Inflammatory macrophage (primary cell): ENCODE measurements at regions not wholly inside any gene's neighbourhood (a gene's known extent, or its start where the extent isn't known, plus 50 kb on each side); places are given as distances from the start of the nearest gene placed in this dataset.
"Not testable (repeated sequence)": the region's sequence is repeated elsewhere in the genome, so short reads cannot be mapped to it uniquely, and the experiment has no call there.

Source experiments
- DNase-seq, 2 donors: peaks; one replicate each; pipeline ENCODE4 v3.0.0-alpha.2; 2020 to 2022

- DNase-seq = no peak
These were observed 461.1 kb upstream of the NUDT12 start for GRCh38 chr5:104023739-104024138.

GRCh38 chr5:104019956-104020355, 457.4 kb upstream of the NUDT12 start:
- no peak for DNase-seq

GRCh38 chr5:104018299-104018698, 455.7 kb upstream of the NUDT12 start:
- no peak for DNase-seq

GRCh38 chr5:104016646-104017045, 454.1 kb upstream of the NUDT12 start:
- DNase-seq = no peak

GRCh38 chr5:104015765-104016164, 453.2 kb upstream of the NUDT12 start:
- no peak for DNase-seq

- not testable (repeated sequence) for DNase-seq
These were observed 440.2 kb upstream of the NUDT12 start for GRCh38 chr5:104002783-104003182.

- DNase-seq = no peak
These were observed 438.5 kb upstream of the NUDT12 start for GRCh38 chr5:104001136-104001535.

GRCh38 chr5:103993031-103993430, 430.4 kb upstream of the NUDT12 start:
- DNase-seq = no peak

GRCh38 chr5:103990064-103990463, 427.5 kb upstream of the NUDT12 start:
- no peak for DNase-seq

GRCh38 chr5:103981592-103981991, 419.0 kb upstream of the NUDT12 start:
- DNase-seq = no peak

- DNase-seq = no peak
These were observed 411.1 kb upstream of the NUDT12 start for GRCh38 chr5:103973669-103974068.

GRCh38 chr5:103966295-103966694, 403.7 kb upstream of the NUDT12 start:
- DNase-seq = not testable (repeated sequence)

GRCh38 chr5:103962023-103962422, 399.4 kb upstream of the NUDT12 start:
- DNase-seq = no peak

GRCh38 chr5:103953601-103954382, 391.2 kb upstream of the NUDT12 start:
- DNase-seq = no peak

GRCh38 chr5:103951776-103952175, 389.2 kb upstream of the NUDT12 start:
- DNase-seq = no peak

GRCh38 chr5:103943230-103943629, 380.6 kb upstream of the NUDT12 start:
- DNase-seq = no peak

- no peak for DNase-seq
These were observed 380.1 kb upstream of the NUDT12 start for GRCh38 chr5:103942587-103943186.

- DNase-seq = no peak
These were observed 379.0 kb upstream of the NUDT12 start for GRCh38 chr5:103941596-103941995.

- DNase-seq = no peak
These were observed 375.6 kb upstream of the NUDT12 start for GRCh38 chr5:103938146-103938695.

GRCh38 chr5:103929338-103930013, 366.9 kb upstream of the NUDT12 start:
- DNase-seq = no peak

- DNase-seq = no peak
These were observed 365.1 kb upstream of the NUDT12 start for GRCh38 chr5:103927739-103928138.

GRCh38 chr5:103923616-103924168, 361.1 kb upstream of the NUDT12 start:
- no peak for DNase-seq

- no peak for DNase-seq
These were observed 356.9 kb upstream of the NUDT12 start for GRCh38 chr5:103919506-103919905.
